RPMI7951 (cell line): ENCODE measurements at regions not wholly inside any gene's neighbourhood (a gene's known extent, or its start where the extent isn't known, plus 50 kb on each side); places are given as distances from the start of the nearest gene placed in this dataset.
"Not testable (repeated sequence)": the region's sequence is repeated elsewhere in the genome, so short reads cannot be mapped to it uniquely, and the experiment has no call there.

Experiments
- DNase-seq: peaks from one replicate; pipeline ENCODE4 v3.0.0-alpha.2; 2012; ENCODE audit warnings: low read depth

GRCh38 chr4:127528302-127528701 is 104.5 kb upstream of the INTU start:
- no peak for DNase-seq

GRCh38 chr4:127529879-127530278 is 102.9 kb upstream of the INTU start:
- DNase-seq: not testable (repeated sequence)

GRCh38 chr4:127533028-127533700 is 99.6 kb upstream of the INTU start:
- no peak for DNase-seq

- DNase-seq: no peak
Measured at GRCh38 chr4:127534041-127534825, 98.5 kb upstream of the INTU start.

- DNase-seq: no peak
Measured at GRCh38 chr4:127538016-127538415, 94.7 kb upstream of the INTU start.

GRCh38 chr4:127540497-127541025 is 92.2 kb upstream of the INTU start:
- no peak for DNase-seq

- no peak for DNase-seq
Measured at GRCh38 chr4:127545271-127545670, 87.5 kb upstream of the INTU start.

- DNase-seq: no peak
Measured at GRCh38 chr4:127548990-127549925, 83.5 kb upstream of the INTU start.

- no peak for DNase-seq
Measured at GRCh38 chr4:127555106-127555505, 77.7 kb upstream of the INTU start.

- DNase-seq: no peak
Measured at GRCh38 chr4:127558088-127558487, 74.7 kb upstream of the INTU start.

GRCh38 chr4:127558489-127559407 is 74.0 kb upstream of the INTU start:
- DNase-seq: no peak

- no peak for DNase-seq
Measured at GRCh38 chr4:127559981-127560380, 72.8 kb upstream of the INTU start.

GRCh38 chr4:127560755-127561154 is 72.0 kb upstream of the INTU start:
- no peak for DNase-seq

GRCh38 chr4:127574643-127575042 is 58.1 kb upstream of the INTU start:
- DNase-seq: no peak

GRCh38 chr4:127575888-127576287 is 56.9 kb upstream of the INTU start:
- no peak for DNase-seq

GRCh38 chr4:127578491-127578890 is 54.3 kb upstream of the INTU start:
- DNase-seq: no peak

GRCh38 chr4:127578967-127579366 is 53.8 kb upstream of the INTU start:
- no peak for DNase-seq

- no peak for DNase-seq
Measured at GRCh38 chr4:127579821-127580220, 52.9 kb upstream of the INTU start.

GRCh38 chr4:127580300-127580699 is 52.5 kb upstream of the INTU start:
- no peak for DNase-seq

GRCh38 chr4:127580891-127581290 is 51.9 kb upstream of the INTU start:
- DNase-seq: no peak
